SK-N-MC (cell line): ENCODE measurements at regions not wholly inside any gene's neighbourhood (a gene's known extent, or its start where the extent isn't known, plus 50 kb on each side); places are given as distances from the start of the nearest gene placed in this dataset.

Experiments used
- EZH2 ChIP-seq: fragments of 200-600 bp; sonication (generic); IDR thresholded peaks from one replicate; pipeline ENCODE4 v1.6.1; 2017; ENCODE audit warnings: antibody characterized with exemption
- FOXP2 ChIP-seq: optimal IDR thresholded peaks from 2 replicates; pipeline ENCODE3; 2011; ENCODE audit warnings: mild to moderate bottlenecking, moderate library complexity; ENCODE audit not compliant: insufficient read depth; ENCODE audit errors: extremely low read length, control extremely low read depth

DNA sequence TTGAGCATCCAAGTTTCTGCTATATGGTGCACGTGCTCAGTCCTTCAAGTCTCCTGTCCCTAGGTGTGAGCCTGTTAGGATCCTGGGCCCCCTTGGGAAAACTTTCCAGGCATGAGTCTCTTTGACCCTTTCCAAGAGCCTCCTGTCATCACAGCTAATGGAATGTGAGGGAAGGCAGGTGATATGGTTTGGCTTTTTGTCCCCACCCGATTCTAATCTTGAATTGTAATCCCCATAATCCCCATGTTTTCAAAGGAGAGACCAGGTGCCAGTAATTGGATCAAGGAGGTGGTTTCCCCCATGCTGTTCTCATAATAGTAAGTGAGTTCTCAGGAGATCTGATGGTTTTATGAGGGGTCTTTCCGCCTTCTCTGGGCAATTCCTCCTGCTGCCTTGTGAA lies 265.5 kb downstream of the ATP23 start:
- TF ChIP-seq FOXP2: no peak
- no peak for TF ChIP-seq EZH2
